ENCODE measurements at regions not wholly inside any gene's neighbourhood (a gene's known extent, or its start where the extent isn't known, plus 50 kb on each side); places are given as distances from the start of the nearest gene placed in this dataset.

DNA sequence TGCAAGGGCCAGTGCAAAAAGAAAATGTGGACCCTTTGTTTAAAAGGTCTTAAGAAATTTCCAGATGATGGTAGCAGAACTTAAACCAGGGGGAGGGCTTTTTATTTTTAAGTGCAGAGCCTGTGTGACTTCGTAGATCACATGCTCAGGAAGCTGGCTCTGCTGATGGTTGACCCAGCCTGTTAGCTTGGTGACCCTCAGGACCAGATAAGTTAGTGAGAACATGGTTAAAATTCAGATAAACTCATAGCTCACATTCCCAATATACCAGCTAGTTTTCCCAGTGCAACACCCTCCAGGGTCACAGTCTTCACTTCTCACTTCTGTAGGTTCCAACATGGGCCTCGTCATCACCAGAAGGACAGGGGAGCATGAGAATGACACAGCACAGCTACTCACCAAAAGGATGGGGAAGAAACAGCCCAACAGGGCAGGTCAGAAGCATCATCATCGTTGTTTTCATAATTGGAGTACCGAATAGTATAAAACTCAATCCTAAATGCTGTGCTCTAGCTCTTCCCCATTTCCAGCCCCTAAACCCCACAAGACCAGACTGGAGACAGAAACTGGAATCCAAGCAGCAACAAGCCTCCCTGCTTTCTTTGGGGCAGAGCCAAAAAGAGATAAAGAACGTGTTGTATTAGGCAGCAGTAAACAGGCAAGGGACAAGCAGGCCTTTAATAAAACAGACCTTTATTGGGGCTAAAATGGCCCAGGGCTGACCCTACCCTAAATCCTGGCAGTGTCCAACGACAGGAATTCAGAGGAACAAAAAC, 102.2 kb upstream of the ANKRD1 start:
- H3K9me3 ChIP-seq (ENCODE audit: low read depth, low read length) = no peaks in the 10 kb centered on the region
- H4K20me1 ChIP-seq (ENCODE audit: insufficient read depth, low read length) = no peaks in the 10 kb centered on the region
- TF ChIP-seq, protein P1, sequence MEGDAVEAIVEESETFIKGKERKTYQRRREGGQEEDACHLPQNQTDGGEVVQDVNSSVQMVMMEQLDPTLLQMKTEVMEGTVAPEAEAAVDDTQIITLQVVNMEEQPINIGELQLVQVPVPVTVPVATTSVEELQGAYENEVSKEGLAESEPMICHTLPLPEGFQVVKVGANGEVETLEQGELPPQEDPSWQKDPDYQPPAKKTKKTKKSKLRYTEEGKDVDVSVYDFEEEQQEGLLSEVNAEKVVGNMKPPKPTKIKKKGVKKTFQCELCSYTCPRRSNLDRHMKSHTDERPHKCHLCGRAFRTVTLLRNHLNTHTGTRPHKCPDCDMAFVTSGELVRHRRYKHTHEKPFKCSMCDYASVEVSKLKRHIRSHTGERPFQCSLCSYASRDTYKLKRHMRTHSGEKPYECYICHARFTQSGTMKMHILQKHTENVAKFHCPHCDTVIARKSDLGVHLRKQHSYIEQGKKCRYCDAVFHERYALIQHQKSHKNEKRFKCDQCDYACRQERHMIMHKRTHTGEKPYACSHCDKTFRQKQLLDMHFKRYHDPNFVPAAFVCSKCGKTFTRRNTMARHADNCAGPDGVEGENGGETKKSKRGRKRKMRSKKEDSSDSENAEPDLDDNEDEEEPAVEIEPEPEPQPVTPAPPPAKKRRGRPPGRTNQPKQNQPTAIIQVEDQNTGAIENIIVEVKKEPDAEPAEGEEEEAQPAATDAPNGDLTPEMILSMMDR (IDR thresholded peaks at IDR 0.05; ENCODE audit: extremely low read depth, low read depth, low read length) = no peak
- peak overlapping the region; percentile 12 for H3K4me3 ChIP-seq (ENCODE audit: insufficient read depth, low read length)
- no peaks in the 10 kb centered on the region for H3K36me3 ChIP-seq (ENCODE audit: insufficient read depth, low read length)
- no peak overlapping the region for H3K27ac ChIP-seq (ENCODE audit: low read depth, low read length)
- H3K27me3 ChIP-seq (ENCODE audit: insufficient read depth, low read length) = no peaks in the 10 kb centered on the region
- peak; percentile 44 for DNase-seq (ENCODE audit: insufficient read length, low spot score, missing footprints)
- peak overlapping the region; percentile 30 for H2AFZ ChIP-seq (ENCODE audit: low read length)
- H3K4me2 ChIP-seq (ENCODE audit: insufficient read depth, low read length) = peak overlapping the region; percentile 34
- H3K79me2 ChIP-seq (ENCODE audit: insufficient read depth, low read length) = no peaks in the 10 kb centered on the region
- peaks cover 12% of the 10 kb centered on the region for H3K4me1 ChIP-seq (ENCODE audit: insufficient read depth, low read length)

DNA sequence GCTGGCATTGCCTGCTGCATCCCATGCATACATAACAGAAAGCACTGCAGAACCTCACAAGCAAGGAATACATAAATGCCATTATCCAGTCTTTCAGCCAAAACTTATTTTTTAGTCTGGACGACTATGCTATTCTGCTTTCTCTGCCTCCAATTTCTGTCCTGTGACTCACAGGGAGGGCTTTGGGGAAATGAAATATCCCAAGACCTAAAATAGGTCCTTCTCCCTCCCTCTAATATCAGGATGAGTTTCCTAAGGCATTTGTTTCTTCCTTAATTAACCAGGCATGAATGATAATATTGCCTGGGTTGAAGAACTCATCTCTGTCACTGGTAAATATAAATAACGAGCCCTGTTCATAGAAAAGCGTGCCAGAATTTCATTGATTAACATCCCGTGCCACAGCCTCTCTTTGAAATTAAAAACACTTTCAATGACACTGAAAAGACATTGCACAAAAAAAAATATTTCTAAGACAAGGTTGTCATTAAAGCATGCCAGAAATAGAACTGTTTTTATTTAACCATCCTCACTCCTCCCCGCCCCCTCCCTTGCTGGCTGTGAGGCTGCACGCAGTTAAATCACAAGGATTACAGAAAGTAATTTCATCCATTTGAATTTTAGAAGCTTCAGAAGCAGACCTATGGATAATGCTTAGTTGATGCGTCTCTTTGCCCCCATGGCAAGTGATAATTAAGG, 103.0 kb upstream of the ANKRD1 start:
- H3K4me1 ChIP-seq (ENCODE audit: insufficient read depth, low read length) = peaks cover 12% of the 10 kb centered on the region
- no peak overlapping the region for H3K27ac ChIP-seq (ENCODE audit: low read depth, low read length)
- peak overlapping the region; percentile 12 for H3K4me3 ChIP-seq (ENCODE audit: insufficient read depth, low read length)
- H3K79me2 ChIP-seq (ENCODE audit: insufficient read depth, low read length) = no peaks in the 10 kb centered on the region
- no peaks in the 10 kb centered on the region for H3K9me3 ChIP-seq (ENCODE audit: low read depth, low read length)
- DNase-seq (ENCODE audit: insufficient read length, low spot score, missing footprints) = no peak
- TF ChIP-seq, protein P1 (IDR thresholded peaks at IDR 0.05; ENCODE audit: extremely low read depth, low read depth, low read length) = no peak
- H3K36me3 ChIP-seq (ENCODE audit: insufficient read depth, low read length) = no peaks in the 10 kb centered on the region
- peak overlapping the region; percentile 30 for H2AFZ ChIP-seq (ENCODE audit: low read length)
- H4K20me1 ChIP-seq (ENCODE audit: insufficient read depth, low read length) = no peaks in the 10 kb centered on the region
- no peaks in the 10 kb centered on the region for H3K27me3 ChIP-seq (ENCODE audit: insufficient read depth, low read length)
- H3K4me2 ChIP-seq (ENCODE audit: insufficient read depth, low read length) = peak overlapping the region; percentile 34

DNA sequence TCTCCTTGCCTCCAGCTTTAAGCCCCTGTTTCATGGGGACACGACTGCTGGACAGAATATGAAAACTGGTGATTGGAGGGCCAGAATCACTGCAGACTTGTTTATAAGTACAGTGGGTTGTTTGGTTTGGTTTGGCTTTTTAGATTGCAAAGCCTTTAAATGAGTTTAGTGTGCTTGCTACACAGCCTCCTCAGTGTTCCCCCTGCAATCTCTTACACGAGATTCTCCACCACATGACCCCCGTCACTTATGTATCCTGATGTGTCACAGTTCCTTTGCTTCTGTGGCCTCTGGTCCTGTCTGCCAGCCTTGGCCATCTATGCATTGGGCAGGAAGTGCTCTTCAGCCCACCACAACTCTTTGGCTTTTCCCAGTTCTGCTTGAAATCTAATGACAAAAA, 103.7 kb upstream of the ANKRD1 start:
- H3K27me3 ChIP-seq (ENCODE audit: insufficient read depth, low read length) = no peaks in the 10 kb centered on the region
- H3K79me2 ChIP-seq (ENCODE audit: insufficient read depth, low read length) = no peaks in the 10 kb centered on the region
- no peak for DNase-seq (ENCODE audit: insufficient read length, low spot score, missing footprints)
- H3K36me3 ChIP-seq (ENCODE audit: insufficient read depth, low read length) = no peaks in the 10 kb centered on the region
- H3K4me3 ChIP-seq (ENCODE audit: insufficient read depth, low read length) = no peak overlapping the region
- peaks cover 12% of the 10 kb centered on the region for H3K4me1 ChIP-seq (ENCODE audit: insufficient read depth, low read length)
- H3K9me3 ChIP-seq (ENCODE audit: low read depth, low read length) = no peaks in the 10 kb centered on the region
- no peak overlapping the region for H2AFZ ChIP-seq (ENCODE audit: low read length)
- no peak overlapping the region for H3K27ac ChIP-seq (ENCODE audit: low read depth, low read length)
- H4K20me1 ChIP-seq (ENCODE audit: insufficient read depth, low read length) = no peaks in the 10 kb centered on the region
- no peak overlapping the region for H3K4me2 ChIP-seq (ENCODE audit: insufficient read depth, low read length)
- TF ChIP-seq, protein P1 (IDR thresholded peaks at IDR 0.05; ENCODE audit: extremely low read depth, low read depth, low read length) = no peak

DNA sequence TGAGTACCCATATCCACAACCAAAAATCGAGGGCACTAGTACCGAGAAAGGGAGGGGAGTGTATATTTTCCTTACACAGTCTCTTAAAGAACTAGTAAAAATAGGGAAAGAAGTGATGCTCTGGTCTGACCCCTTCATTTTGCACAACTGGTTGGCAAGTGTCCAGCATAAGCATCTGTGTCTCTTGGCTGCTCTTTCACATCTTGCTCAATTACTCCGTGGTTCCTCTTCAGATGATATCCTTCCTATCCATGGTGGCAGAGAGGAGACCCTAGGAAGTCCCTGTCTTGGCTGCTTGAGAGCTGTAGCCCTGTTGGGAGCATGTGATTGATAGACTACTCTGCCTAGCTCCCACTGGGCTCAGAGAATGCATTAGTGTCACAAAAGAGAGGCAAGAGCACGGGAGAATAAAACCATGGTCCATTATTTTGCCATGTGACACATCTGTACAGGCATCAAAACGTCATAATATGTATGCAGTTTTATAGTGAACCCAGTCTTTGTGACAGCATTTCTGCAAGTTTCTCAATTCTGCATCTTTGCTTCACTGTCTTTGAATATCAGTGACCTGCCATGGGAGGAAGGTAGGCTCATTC, 111.8 kb upstream of the ANKRD1 start:
- H3K9me3 ChIP-seq (ENCODE audit: low read depth, low read length) = no peaks in the 10 kb centered on the region
- TF ChIP-seq, protein P1 (IDR thresholded peaks at IDR 0.05; ENCODE audit: extremely low read depth, low read depth, low read length) = no peak
- no peaks in the 10 kb centered on the region for H3K27me3 ChIP-seq (ENCODE audit: insufficient read depth, low read length)
- H3K36me3 ChIP-seq (ENCODE audit: insufficient read depth, low read length) = no peaks in the 10 kb centered on the region
- peaks cover 29% of the 10 kb centered on the region for H3K4me1 ChIP-seq (ENCODE audit: insufficient read depth, low read length)
- H3K27ac ChIP-seq (ENCODE audit: low read depth, low read length) = no peak overlapping the region
- H4K20me1 ChIP-seq (ENCODE audit: insufficient read depth, low read length) = no peaks in the 10 kb centered on the region
- H3K4me3 ChIP-seq (ENCODE audit: insufficient read depth, low read length) = no peak overlapping the region
- no peak overlapping the region for H2AFZ ChIP-seq (ENCODE audit: low read length)
- H3K79me2 ChIP-seq (ENCODE audit: insufficient read depth, low read length) = no peaks in the 10 kb centered on the region
- H3K4me2 ChIP-seq (ENCODE audit: insufficient read depth, low read length) = peak overlapping the region; percentile 14
- DNase-seq (ENCODE audit: insufficient read length, low spot score, missing footprints) = no peak

Data from osteoblast (primary cell).